D341Med (cell line): ENCODE measurements at regions not wholly inside any gene's neighbourhood (a gene's known extent, or its start where the extent isn't known, plus 50 kb on each side); places are given as distances from the start of the nearest gene placed in this dataset.

ENCODE experiments used
- DNase-seq: peaks from one replicate; pipeline ENCODE4 v3.0.0; 2012; ENCODE audit warnings: low spot score

- no peak for DNase-seq
Observed at GRCh38 chr4:20447103-20447502, 195.4 kb downstream of the SLIT2 start.

DNA sequence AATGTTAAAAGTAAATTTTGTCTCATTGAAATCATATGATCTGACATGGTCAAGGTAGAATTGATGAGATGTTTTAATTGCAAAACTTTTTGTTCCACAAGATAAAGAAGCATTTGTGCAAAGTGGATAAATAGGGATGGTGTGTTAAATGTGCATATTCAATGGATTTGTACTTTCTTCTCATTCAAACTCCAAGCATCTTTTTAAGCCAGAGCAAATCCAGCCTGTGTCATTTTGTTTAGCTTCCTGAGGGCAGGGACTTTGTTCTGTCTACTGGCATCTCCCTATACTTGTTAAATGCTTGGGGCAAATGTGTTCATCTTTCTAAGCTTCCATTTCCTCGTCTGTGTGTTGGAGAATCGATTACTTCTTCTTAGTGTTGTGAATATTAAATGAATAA, 200.3 kb downstream of the SLIT2 start:
- DNase-seq, result no peak

GRCh38 chr4:20454515-20454914, 202.8 kb downstream of the SLIT2 start:
- DNase-seq, result no peak

DNA sequence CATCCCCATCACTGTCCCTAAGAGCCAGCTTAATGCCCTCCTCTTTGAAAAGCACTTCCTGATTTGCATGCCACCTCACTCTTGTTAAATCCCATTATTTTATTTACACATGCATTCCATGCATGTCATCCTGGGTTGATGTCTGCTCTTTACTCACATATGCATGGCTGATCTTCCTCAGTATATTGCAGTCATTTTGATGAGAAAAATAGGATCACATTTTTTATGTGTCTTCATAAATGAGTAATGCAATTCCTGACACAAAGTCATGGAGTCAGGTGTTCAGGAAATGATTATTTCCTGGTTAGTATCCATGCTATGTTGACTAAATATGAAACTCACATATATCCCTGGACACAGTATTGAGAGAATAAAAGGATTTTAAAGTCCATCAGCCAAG, 204.7 kb downstream of the SLIT2 start:
- DNase-seq, result no peak

DNA sequence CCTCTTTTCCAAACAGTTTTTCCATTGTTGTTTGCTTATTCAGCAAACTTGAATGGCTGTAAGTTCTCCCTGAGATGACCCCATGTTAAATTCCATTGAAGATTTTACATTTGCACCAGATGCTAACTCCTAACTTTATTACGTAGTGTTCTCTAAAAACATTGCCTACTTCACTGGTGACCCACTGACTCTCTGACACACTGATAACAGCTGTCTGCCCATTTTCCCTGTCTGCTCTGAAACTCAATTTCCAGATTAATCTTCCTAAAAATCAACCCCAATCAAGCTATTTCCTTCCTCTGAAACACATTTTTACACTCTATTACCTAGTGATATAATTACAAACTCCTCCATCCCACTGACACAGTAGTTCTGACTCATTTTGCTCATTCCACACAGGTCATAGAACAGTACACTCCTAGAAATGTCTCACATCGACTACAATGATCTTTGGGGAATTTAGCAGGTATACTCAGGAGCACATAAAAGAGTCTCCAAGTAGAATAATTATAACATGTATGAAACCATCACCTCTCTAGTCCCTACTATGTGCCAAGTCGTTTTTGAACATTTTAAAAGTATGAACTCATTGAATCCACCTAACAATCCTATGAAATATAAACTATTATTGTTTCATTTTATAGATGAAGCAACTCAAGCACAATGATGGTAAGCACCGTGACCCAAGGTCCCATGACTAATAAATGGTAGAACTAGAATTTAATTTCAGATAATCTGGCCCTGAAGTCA, 210.9 kb downstream of the SLIT2 start:
- DNase-seq, result no peak

DNA sequence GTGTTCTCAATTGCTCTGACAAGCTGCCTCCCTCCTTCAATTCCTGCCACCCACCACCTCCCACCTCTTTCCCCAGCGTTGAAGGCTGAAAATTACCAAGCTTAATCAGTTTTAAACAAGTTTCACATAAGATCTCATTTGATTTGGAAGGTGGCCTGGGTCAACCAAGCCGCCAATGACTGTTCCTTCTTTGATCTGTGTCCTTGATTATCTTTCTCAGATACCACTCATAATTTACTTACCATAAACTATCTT, 211.4 kb downstream of the SLIT2 start:
- no peak for DNase-seq

DNA sequence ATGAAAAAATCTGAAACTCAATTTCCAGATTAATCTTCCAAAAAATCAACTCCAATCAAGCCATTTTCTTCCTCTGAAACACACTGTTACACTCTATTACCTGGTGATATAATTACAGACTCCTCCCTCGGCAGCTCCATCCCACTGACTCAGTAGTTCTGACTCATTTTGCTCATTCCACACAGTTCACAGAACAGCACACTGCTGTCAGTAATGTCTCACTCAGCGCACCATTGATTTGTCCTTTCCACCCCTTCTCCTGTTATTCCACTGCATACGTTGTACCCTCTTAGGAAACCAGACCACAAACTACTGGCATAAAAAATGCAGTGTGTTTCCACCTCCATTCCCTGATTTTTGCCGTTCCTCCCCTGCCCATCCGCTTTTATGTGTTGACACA, 212.7 kb downstream of the SLIT2 start:
- DNase-seq, result no peak

DNA sequence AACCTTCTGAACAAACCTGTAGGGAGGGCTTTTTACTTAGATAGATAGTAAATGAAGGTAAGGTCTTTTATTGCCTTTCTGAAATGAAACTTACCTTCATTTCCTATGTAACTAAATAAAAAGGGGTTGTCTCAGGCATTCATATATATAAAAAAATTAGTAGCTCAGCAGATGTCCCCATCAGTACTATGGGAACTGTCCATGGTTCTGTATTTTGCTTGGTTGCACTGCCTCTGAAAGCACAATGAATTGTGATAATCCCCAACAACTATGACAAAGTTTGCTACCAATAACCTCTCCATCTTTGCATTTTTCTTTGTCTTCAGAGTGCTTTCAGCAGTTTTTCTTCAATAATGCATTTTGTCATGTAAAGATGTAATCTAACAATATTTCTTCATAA, 222.4 kb downstream of the SLIT2 start:
- DNase-seq, result no peak

- DNase-seq, result no peak
Observed at GRCh38 chr4:20478412-20478811, 221.8 kb upstream of the PACRGL start.

- peak; percentile 24 for DNase-seq
Observed at GRCh38 chr4:20480165-20480947, 219.9 kb upstream of the PACRGL start.

- no peak for DNase-seq
Observed at GRCh38 chr4:20483416-20483815, 216.8 kb upstream of the PACRGL start.

- DNase-seq, result no peak
Observed at GRCh38 chr4:20486433-20486832, 213.8 kb upstream of the PACRGL start.

GRCh38 chr4:20487446-20487845, 212.8 kb upstream of the PACRGL start:
- no peak for DNase-seq

- DNase-seq, result no peak
Observed at GRCh38 chr4:20487852-20488251, 212.4 kb upstream of the PACRGL start.

GRCh38 chr4:20490734-20491133, 209.5 kb upstream of the PACRGL start:
- peak; percentile 35 for DNase-seq

GRCh38 chr4:20493761-20494353, 206.4 kb upstream of the PACRGL start:
- DNase-seq, result no peak

DNA sequence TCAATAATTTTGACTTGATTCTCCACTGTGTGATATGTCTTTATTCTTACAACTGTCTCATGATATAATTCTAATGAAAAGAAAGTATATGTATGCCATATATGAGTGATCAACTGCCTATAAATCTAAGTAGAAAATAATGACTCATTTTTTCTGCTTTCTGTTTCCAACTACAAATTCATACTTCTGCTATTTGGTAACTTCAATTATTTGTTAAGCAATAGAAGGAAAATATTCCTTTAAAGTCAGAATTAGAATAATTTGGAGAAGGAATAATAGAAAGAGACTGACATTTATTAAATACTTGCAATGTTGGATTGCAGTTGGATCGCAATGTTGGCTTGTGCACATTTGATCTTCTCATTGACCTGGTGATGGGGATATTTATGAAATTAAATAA, 204.2 kb upstream of the PACRGL start:
- DNase-seq, result no peak

- no peak for DNase-seq
Observed at GRCh38 chr4:20504146-20504545, 196.1 kb upstream of the PACRGL start.

GRCh38 chr4:20505927-20506326, 194.3 kb upstream of the PACRGL start:
- DNase-seq, result no peak

- no peak for DNase-seq
Observed at GRCh38 chr4:20506827-20507226, 193.4 kb upstream of the PACRGL start.

GRCh38 chr4:20509315-20509714, 190.9 kb upstream of the PACRGL start:
- no peak for DNase-seq

- DNase-seq, result no peak
Observed at GRCh38 chr4:20512033-20512792, 188.0 kb upstream of the PACRGL start.

- DNase-seq, result no peak
Observed at GRCh38 chr4:20512985-20513384, 187.3 kb upstream of the PACRGL start.
